SK-N-MC (cell line): ENCODE measurements at regions not wholly inside any gene's neighbourhood (a gene's known extent, or its start where the extent isn't known, plus 50 kb on each side); places are given as distances from the start of the nearest gene placed in this dataset.

Experiments
- EZH2 ChIP-seq: fragments of 200-600 bp; sonication (generic); IDR thresholded peaks from one replicate; pipeline ENCODE4 v1.6.1; 2017; ENCODE audit warnings: antibody characterized with exemption
- FOXP2 ChIP-seq: optimal IDR thresholded peaks from 2 replicates; pipeline ENCODE3; 2011; ENCODE audit warnings: mild to moderate bottlenecking, moderate library complexity; ENCODE audit not compliant: insufficient read depth; ENCODE audit errors: extremely low read length, control extremely low read depth
- POLR2AphosphoS5 ChIP-seq: IDR thresholded peaks from 2 replicates; pipeline ENCODE4 v1.6.1; 2012; ENCODE audit warnings: mild to moderate bottlenecking, low read depth, low read length, borderline replicate concordance

- no peak for TF ChIP-seq EZH2
- TF ChIP-seq POLR2AphosphoS5, result no peak
- TF ChIP-seq FOXP2, result no peak
Measured at GRCh38 chr3:181518222-181518621, 193.5 kb upstream of the SOX2 start.
